Effector memory CD4-positive, alpha-beta T cell (primary cell): ENCODE measurements at regions not wholly inside any gene's neighbourhood (a gene's known extent, or its start where the extent isn't known, plus 50 kb on each side); places are given as distances from the start of the nearest gene placed in this dataset.

Experiments used
- DNase-seq, 3 donors: peaks; one replicate each; pipeline ENCODE4 v3.0.0-alpha.2; 2020
- H3K27ac ChIP-seq: 2 replicates; pipeline ENCODE4 v1.7.0; 2013; ENCODE audit warnings: mild to moderate bottlenecking, low read length, moderate library complexity; ENCODE audit not compliant: insufficient read depth, poor library complexity, severe bottlenecking
- H3K27me3 ChIP-seq: replicated peaks from 2 replicates; pipeline ENCODE4 v1.7.0; 2013; ENCODE audit warnings: mild to moderate bottlenecking, low read length; ENCODE audit not compliant: insufficient read depth, control insufficient read depth, poor library complexity, severe bottlenecking
- H3K36me3 ChIP-seq: 2 replicates; pipeline ENCODE4 v1.7.0; 2013; ENCODE audit warnings: mild to moderate bottlenecking, low read length, moderate library complexity; ENCODE audit not compliant: control insufficient read depth, insufficient read depth
- H3K4me1 ChIP-seq: 2 replicates; pipeline ENCODE4 v1.7.0; 2013; ENCODE audit warnings: low read length, mild to moderate bottlenecking; ENCODE audit not compliant: control insufficient read depth, insufficient read depth, poor library complexity, severe bottlenecking
- H3K4me3 ChIP-seq: 2 replicates; pipeline ENCODE4 v1.7.0; 2013; ENCODE audit warnings: low read length, low read depth, mild to moderate bottlenecking; ENCODE audit not compliant: insufficient read depth, poor library complexity, severe bottlenecking
- H3K9me3 ChIP-seq: 2 replicates; pipeline ENCODE4 v1.7.0; 2013; ENCODE audit warnings: mild to moderate bottlenecking, low read length, moderate library complexity; ENCODE audit not compliant: control insufficient read depth

DNA sequence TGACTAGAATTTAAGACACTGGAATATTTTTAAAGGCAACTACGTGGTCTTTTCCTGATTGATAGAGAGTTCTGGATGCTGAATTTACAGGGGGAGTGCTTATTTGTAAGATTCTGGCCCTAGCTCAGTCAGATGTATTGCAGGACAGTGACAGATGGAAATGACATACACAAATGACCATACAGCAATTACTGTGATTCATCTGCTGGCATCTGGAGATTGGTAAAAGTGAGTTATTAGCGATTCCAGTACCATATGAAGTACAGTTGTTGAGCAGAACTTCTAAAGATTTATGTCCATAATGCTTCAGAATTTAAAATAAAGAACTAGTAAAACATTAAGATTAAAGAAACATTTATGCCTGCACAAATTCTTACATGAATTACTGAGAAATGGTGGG lies 243.2 kb downstream of the CRPPA start:
- no peaks in the 10 kb centered on the region for H3K9me3 ChIP-seq
- H3K27me3 ChIP-seq, result no peaks in the 10 kb centered on the region
- H3K36me3 ChIP-seq, result no peaks in the 10 kb centered on the region
- H3K4me1 ChIP-seq, result no peaks in the 10 kb centered on the region
- H3K4me3 ChIP-seq, result no peak overlapping the region
- DNase-seq, result no peak
- no peak overlapping the region for H3K27ac ChIP-seq

DNA sequence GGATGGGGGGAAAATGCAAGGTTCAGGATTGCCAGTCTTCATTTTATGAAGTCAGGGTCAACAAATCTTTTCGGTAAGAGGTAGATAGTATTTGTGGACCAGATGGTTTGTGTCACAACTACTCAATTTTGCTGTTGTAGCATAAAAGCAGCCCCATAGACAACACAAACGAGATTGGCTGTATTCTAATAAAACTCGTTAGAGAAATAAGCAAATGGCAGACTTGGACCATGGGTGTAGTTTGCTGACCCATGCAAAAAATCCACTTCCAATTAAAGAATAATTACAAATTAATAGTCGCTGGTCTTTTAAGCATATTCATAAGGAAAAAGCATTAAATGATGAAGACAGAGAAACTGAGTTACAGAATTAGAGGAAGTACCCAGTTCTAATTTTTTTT lies 247.1 kb downstream of the CRPPA start:
- Histone ChIP-seq H3K27ac (no peak overlapping the region), H3K4me3 (no peak overlapping the region), H3K36me3 (no peaks in the 10 kb centered on the region), H3K27me3 (no peaks in the 10 kb centered on the region), H3K9me3 (no peaks in the 10 kb centered on the region), H3K4me1 (no peaks in the 10 kb centered on the region)
- DNase-seq, result no peak

DNA sequence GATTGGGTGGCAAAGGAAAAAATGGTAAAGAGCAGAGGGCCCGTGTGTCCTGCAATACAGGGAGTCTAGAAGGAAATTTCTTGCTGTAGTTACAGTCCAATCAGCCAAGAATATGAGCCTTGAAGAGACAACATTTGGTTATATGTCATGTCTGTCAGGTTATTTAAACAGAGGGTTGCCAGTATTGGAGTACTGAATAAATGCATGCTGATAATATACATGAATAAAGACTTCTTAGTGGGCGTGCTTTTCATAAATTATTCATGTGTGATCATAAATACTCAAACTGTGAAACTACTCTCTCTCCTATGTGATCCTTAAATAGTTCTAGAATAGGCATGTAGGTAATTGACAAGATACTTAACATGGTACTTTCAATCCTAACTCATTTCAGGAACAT lies 249.0 kb downstream of the CRPPA start:
- H3K36me3 ChIP-seq, result no peaks in the 10 kb centered on the region

DNA sequence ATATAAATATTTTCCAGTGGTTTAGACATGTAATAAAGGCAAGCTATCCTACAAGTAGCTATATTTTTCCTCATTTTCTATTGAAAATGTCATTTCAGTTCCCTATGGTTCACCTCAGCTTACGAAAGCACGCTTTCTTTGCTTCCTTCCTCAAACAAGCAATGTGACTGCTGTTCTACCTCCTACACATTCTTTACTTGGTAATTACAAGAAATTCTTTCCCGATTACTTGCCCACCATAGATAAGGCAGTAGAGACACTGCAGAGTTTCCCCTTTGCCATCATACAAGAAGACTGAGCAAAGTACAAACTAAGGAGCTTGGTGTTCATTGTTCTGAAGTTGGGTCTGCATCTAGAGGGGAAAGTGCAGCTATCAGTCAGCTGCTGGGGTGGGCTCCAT lies 249.4 kb downstream of the CRPPA start:
- H3K27me3 ChIP-seq, result no peaks in the 10 kb centered on the region
- no peak overlapping the region for H3K27ac ChIP-seq
- H3K4me1 ChIP-seq, result no peaks in the 10 kb centered on the region
- DNase-seq, result no peak
- H3K4me3 ChIP-seq, result no peak overlapping the region
- H3K9me3 ChIP-seq, result no peaks in the 10 kb centered on the region
- no peaks in the 10 kb centered on the region for H3K36me3 ChIP-seq

More for the DNA sequence above, 249.0 kb downstream of the CRPPA start:
- DNase-seq, result no peak
- Histone ChIP-seq H3K4me1 (no peaks in the 10 kb centered on the region), H3K27me3 (no peaks in the 10 kb centered on the region), H3K27ac (no peak overlapping the region), H3K9me3 (no peaks in the 10 kb centered on the region), H3K4me3 (no peak overlapping the region)

DNA sequence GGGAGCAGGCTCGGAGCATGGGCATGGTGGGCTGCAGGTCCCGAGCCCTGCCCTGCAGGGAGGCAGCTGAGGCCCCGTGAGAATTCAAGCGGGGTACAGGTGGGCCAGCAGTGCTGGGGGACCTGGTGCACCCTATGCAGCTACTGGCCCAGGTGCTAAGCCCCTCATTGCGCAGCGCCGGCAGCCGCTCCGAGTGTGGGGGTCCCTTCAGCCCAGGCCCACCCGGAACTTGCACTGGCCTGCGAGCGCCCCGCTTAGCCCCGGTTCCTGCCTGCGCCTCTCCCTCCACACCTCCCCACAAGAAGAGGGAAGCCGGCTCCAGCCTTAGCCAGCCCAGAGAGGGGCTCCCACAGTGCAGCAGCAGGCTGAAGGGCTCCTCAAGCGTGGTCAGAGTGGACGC lies 250.7 kb downstream of the CRPPA start:
- Histone ChIP-seq H3K9me3 (no peaks in the 10 kb centered on the region), H3K27ac (no peak overlapping the region), H3K36me3 (no peaks in the 10 kb centered on the region), H3K4me1 (no peaks in the 10 kb centered on the region), H3K4me3 (no peak overlapping the region), H3K27me3 (no peaks in the 10 kb centered on the region)
- DNase-seq, result no peak

DNA sequence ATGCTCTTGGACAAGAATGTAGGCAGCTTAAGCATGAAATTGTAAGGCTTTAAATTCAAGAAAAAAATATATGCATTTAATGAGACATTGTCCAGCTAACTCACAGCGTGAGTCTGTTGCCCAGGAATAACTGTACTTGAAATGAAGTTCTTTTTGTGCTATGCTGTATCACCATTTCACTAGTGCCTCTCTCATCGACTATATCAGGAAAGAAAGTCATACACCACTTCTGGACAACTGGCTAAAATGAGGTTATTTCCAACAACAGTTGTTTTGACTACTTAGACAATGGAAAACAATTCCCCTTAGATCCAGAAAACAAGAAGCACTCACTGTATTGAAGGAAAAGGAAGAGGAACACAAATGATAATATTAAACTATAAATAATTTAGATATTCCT lies 251.8 kb downstream of the CRPPA start:
- H3K36me3 ChIP-seq, result no peaks in the 10 kb centered on the region
- H3K27me3 ChIP-seq, result no peaks in the 10 kb centered on the region
- no peak overlapping the region for H3K27ac ChIP-seq
- H3K4me1 ChIP-seq, result no peaks in the 10 kb centered on the region
- H3K9me3 ChIP-seq, result no peaks in the 10 kb centered on the region
- DNase-seq, result no peak
- H3K4me3 ChIP-seq, result no peak overlapping the region

DNA sequence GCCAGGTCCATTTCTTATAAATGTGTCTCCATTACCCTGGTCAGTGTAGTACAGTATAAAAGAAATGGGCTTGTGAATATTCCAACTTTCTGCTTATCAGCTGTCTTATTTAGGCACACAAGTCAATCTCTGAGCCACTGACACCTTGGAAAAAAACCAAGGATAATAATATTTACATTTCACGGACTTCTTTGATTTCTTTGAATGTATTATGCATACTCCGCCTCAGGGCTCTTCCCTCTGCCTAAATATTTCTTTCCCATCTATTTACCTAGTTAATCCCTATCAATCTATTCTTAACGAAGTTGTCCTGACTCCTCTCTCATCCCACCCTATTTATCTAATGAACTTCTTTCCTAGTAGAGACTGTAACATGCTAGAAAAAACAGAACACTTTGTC lies 253.8 kb downstream of the CRPPA start:
- Histone ChIP-seq H3K27ac (no peak overlapping the region), H3K4me3 (no peak overlapping the region), H3K9me3 (no peaks in the 10 kb centered on the region), H3K36me3 (no peaks in the 10 kb centered on the region), H3K27me3 (no peaks in the 10 kb centered on the region), H3K4me1 (no peaks in the 10 kb centered on the region)
- DNase-seq, result no peak

DNA sequence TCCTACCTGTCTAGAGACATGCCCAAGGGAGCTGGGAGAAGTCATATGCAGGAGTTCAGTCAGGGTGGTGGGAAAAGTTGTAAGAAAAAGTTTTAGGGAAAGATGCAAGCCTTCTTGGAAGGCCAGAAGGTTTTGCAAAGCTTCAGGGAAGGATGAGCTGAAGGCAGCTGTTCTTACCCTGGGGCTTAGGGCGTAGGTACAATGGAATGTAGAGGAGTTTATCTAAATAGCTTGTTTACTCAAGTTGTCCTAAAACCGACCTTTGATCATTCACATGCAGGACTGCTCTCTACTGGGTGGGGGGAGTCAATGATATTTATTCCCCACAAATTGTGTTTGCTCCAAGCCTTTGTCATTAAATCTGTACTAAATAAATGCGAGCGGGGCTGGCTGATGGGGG lies 277.0 kb downstream of the CRPPA start:
- Histone ChIP-seq H3K9me3 (no peaks in the 10 kb centered on the region), H3K4me3 (no peak overlapping the region), H3K27ac (no peak overlapping the region), H3K4me1 (no peaks in the 10 kb centered on the region), H3K36me3 (no peaks in the 10 kb centered on the region), H3K27me3 (no peaks in the 10 kb centered on the region)
- DNase-seq, result no peak

DNA sequence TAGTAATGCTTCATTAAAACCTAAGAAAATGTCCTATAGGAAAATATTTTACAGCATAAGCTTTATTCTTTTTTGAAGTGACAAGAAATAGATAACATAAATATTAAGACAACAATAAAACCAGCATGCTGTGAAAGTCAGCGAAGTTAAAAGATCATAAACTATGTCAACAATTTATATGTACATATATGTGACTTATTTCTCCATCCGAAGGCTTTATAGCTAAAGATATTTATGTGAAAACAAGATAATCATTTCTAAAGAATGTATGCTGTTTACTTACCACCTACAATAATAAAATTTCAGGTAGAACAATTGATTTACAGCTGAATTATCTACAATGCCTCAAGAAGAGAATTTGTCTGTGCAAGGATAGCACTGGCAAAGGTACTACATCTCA lies 283.4 kb downstream of the CRPPA start:
- Histone ChIP-seq H3K4me3 (no peak overlapping the region), H3K4me1 (no peaks in the 10 kb centered on the region), H3K36me3 (no peaks in the 10 kb centered on the region), H3K27ac (no peak overlapping the region), H3K9me3 (no peaks in the 10 kb centered on the region), H3K27me3 (no peaks in the 10 kb centered on the region)
- no peak for DNase-seq

DNA sequence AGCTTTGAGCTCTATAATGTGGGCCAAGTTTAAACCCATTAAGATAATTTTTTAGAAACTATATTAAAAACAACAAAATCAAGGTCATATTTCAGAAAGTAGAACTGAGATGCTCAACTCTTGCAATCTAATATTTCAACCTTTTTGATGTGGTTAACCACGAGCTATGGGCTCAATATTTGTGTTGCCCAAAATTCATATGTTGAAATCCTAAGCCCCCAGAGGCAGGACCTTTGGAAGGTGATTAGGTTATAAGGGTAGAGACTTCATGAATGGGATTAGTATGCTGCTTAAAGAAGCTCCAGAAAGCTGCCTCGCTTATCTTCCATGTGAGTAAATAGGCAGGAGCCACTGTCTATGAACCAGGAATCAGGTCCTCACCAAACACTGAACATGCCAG lies 284.4 kb downstream of the CRPPA start:
- no peak overlapping the region for H3K4me3 ChIP-seq
- no peaks in the 10 kb centered on the region for H3K4me1 ChIP-seq
- no peaks in the 10 kb centered on the region for H3K36me3 ChIP-seq
- H3K9me3 ChIP-seq, result no peaks in the 10 kb centered on the region
- no peak overlapping the region for H3K27ac ChIP-seq
- H3K27me3 ChIP-seq, result no peaks in the 10 kb centered on the region
- DNase-seq, result no peak

DNA sequence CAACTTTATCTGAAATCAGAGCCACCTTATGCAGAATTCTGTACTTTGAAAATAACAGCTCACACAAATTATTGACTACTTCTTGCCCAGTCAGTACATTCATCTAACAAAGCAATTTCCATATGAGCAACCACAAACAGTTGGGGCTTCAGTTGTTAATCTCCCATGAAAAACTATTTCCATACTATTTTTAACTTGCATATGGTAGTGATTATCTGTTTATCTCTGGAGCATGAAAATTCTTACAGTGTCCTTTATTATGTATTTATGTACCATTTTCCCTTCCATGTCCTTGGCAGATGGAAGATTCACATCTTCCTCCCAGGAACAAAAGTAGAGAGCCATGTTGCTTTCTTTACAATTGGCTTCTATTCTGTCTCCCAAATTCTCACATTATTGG lies 285.7 kb downstream of the CRPPA start:
- Histone ChIP-seq H3K9me3 (no peaks in the 10 kb centered on the region), H3K36me3 (no peaks in the 10 kb centered on the region), H3K4me1 (no peaks in the 10 kb centered on the region), H3K4me3 (no peak overlapping the region), H3K27me3 (no peaks in the 10 kb centered on the region), H3K27ac (no peak overlapping the region)
- DNase-seq, result no peak
